Ovary (tissue), 3 donors: ENCODE measurements at regions not wholly inside any gene's neighbourhood (a gene's known extent, or its start where the extent isn't known, plus 50 kb on each side); places are given as distances from the start of the nearest gene placed in this dataset.

Source experiments
- CTCF ChIP-seq, 3 donors: fragments of 450-650 bp in 2 of 3; fragments of 200-600 bp in 1 of 3; IDR thresholded peaks; one replicate each; pipeline versions ENCODE4 v1.5.1 to v1.8.0; 2016 to 2022; ENCODE audit warnings: antibody characterized with exemption in 3 of 3, mild to moderate bottlenecking in 1 of 3
- EP300 ChIP-seq: sonication (generic); formaldehyde crosslinking; IDR thresholded peaks from one replicate; pipeline ENCODE4 v1.6.1; 2017; ENCODE audit warnings: antibody characterized with exemption
- POLR2A ChIP-seq: fragments of 450-650 bp; IDR thresholded peaks from one replicate; pipeline ENCODE4 v1.6.1; 2017; ENCODE audit warnings: antibody characterized with exemption, mild to moderate bottlenecking, moderate library complexity
- donor health status: DM: no; HTN: no; CAD: no.

GRCh38 chr4:71093745-71094144 is 100.3 kb downstream of the DCK start:
- TF ChIP-seq CTCF (IDR thresholded peaks at IDR 0.05): no peak
- no peak for TF ChIP-seq POLR2A
- no peak for TF ChIP-seq EP300
